22Rv1 (cell line): ENCODE measurements at regions not wholly inside any gene's neighbourhood (a gene's known extent, or its start where the extent isn't known, plus 50 kb on each side); places are given as distances from the start of the nearest gene placed in this dataset.

Source experiments
- H3K27ac ChIP-seq: fragments of 450-650 bp; 2 replicates; pipeline ENCODE4 v1.5.1; 2017
- ZFX ChIP-seq: fragments of 450-650 bp; IDR thresholded peaks from 2 replicates; pipeline ENCODE4 v1.6.1; 2017; ENCODE audit warnings: antibody characterized with exemption, borderline replicate concordance
- TF ChIP-seq, protein P1 (sequence below): fragments of 450-650 bp; IDR thresholded peaks from 2 replicates; pipeline ENCODE4 v1.5.1; 2017; ENCODE audit warnings: mild to moderate bottlenecking

DNA sequence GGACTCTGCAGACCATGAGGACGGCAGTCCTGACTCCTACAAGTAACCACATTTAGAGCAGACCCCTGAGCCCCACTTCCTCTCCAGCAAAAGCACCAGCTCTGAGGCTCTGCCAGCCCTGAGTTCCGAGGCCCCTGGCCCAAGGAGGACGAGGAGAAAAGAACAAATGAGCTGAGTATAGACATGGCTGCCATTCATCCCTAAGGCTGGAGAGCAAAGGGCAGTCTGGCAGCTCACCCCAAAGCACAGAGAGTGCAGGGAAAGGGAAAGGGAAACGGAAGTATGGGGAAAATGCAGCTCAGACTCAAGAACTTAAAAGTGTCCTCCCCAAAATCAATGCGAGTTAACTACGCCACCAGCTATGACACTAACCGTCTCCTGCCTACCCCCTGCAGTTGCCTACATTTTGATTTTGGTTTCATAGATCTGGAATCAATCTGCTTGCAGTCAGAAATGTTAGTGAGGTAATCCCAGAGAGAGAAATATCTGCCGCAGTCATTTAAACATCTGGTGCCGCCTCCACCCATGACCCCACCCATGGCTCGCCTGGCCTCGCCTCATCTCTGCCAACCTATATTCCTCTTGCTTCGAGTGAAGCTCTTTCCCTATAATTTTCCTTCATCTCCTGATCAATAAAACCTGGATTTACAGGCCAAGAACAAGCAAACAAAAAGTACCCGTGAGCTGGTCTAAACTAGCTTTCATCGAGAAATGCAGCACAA, 49.6 kb upstream of the AFDN start:
- H3K27ac ChIP-seq, result no peak overlapping the region
- TF ChIP-seq ZFX, result no peak
- TF ChIP-seq, protein P1, sequence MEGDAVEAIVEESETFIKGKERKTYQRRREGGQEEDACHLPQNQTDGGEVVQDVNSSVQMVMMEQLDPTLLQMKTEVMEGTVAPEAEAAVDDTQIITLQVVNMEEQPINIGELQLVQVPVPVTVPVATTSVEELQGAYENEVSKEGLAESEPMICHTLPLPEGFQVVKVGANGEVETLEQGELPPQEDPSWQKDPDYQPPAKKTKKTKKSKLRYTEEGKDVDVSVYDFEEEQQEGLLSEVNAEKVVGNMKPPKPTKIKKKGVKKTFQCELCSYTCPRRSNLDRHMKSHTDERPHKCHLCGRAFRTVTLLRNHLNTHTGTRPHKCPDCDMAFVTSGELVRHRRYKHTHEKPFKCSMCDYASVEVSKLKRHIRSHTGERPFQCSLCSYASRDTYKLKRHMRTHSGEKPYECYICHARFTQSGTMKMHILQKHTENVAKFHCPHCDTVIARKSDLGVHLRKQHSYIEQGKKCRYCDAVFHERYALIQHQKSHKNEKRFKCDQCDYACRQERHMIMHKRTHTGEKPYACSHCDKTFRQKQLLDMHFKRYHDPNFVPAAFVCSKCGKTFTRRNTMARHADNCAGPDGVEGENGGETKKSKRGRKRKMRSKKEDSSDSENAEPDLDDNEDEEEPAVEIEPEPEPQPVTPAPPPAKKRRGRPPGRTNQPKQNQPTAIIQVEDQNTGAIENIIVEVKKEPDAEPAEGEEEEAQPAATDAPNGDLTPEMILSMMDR, result no peak
